Fibroblast of upper back skin (primary cell): ENCODE measurements at regions not wholly inside any gene's neighbourhood (a gene's known extent, or its start where the extent isn't known, plus 50 kb on each side); places are given as distances from the start of the nearest gene placed in this dataset.

Source experiments
- DNase-seq: peaks from one replicate; pipeline ENCODE4 v3.0.0-alpha.2; 2013

DNA sequence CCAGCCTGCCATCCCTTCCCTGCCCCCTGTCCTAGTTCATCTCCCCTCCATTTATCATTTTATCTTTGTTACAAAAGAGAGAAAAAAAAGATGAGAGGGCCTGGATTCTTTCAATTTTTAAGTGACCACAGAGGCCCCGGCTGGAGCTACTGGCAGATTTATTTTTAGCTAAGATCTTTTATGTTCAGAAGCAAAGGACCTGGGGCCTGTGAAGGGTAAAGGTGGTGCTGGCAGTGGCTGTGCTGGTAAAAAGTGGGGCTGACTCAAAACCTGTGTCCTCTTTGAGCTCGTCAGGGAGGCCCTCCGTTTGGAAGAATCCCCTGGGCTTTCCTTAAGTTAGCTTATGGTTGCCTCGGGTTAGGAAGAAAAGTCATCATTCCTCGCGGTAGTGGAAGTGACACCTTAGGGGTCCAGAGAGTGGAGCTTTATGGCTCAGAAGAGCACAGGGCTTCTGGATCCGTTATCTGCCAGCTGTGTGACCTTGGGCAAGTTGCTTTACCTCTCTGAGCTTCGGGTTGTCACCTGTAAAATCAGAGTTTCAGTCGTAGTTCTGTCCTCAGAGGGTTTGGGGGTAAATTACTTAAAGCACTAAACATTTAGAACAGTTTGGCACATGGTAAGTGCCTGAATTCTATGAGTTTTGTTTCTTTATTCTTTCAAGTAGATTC lies 923.8 kb upstream of the EEF2KMT start:
- no peak for DNase-seq

DNA sequence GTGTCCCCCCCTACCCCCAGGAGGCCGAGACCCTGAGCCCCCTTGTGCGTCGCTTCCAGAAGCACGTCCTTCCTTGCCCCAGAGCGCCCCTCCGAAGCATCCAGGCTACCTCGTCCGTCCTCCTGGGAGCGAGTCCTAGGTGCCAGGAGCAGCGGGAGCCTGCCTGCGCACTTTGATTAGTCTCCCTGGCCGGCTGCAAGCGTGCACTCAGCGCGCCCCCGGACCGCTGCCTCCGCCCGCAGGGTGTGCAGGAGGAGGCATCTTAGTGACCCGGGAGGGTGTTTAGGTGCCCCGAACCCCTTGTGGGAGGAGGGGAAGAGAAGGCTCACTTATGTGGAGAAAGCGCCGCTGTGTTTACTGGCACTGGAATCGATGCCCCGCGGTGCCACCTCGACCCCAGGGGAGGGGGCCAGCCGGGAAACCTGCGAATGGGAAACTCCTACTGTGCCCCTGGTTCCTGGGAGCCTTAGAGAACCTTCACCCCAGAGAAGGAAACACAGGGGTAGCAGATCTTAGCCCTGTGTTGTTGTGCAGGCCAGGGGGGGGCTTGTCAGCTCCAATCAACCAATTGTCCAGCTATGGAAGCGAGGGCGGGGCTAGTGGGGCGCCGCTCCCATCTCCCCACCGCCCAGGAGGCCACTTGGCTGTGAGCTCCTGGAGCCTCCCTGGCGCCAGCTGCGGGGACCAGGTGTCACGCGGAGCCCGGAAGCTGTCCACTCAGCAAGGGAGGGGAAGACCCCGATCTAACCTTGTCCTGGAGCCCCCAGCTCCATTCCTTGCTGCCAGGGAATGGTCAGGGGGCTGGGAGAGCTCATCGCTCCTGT lies 922.8 kb upstream of the EEF2KMT start:
- no peak for DNase-seq

DNA sequence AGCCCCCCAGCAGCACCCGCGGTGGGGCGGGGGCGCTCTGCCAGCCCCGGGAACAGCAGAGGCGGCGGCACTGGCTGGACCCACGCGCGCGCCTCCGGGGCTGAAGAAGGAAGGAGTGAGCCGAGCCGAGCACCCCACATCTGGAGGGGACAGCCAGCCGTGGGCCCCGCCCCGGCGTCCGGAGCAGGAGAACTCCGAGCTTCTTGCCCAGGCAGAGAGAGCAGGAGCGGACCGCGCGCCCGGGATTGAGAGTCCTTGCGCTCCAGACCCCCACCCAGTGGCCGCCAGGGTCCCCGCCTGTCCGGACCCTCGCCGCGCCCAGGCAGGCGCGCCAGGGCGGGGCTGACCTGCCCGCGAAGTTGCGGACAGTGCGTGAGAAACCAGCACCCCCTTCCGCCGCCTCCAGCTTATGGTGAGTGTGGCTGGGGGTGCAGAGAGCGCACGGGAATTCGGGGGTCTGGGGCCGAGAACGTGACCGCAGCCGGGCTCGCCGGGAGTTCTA lies 921.9 kb upstream of the EEF2KMT start:
- DNase-seq = no peak

DNA sequence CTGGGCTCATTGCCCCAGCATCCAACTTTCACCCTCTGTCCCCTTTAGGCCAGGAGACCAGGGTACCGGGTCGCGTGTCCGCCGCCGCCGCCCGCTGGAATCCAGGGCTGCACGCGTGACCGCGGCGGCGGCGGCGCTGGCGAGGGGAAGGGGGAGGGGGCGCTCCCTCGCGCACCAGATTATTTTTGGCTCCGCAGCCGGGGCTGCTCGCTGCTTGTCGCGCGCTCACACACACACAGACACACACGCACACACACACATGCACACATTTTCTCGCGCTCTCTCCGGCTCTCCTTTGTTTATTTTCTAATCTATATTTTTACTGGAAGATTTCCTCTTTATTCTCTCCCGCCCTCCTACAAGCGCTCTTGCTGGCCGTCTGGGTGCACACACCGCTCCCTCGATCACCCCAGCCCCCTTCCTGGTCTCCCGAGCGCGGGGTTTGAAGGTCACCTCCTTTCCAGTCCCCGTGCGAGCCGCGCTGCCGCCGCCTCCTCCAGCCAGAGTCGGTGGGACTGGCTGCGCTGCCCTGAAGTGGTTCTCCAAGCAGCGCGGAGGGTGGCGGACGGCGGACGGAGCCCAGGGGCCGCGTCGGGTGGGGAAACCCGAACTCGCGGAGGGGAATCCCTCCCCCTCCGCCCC lies 921.4 kb upstream of the EEF2KMT start:
- no peak for DNase-seq

DNA sequence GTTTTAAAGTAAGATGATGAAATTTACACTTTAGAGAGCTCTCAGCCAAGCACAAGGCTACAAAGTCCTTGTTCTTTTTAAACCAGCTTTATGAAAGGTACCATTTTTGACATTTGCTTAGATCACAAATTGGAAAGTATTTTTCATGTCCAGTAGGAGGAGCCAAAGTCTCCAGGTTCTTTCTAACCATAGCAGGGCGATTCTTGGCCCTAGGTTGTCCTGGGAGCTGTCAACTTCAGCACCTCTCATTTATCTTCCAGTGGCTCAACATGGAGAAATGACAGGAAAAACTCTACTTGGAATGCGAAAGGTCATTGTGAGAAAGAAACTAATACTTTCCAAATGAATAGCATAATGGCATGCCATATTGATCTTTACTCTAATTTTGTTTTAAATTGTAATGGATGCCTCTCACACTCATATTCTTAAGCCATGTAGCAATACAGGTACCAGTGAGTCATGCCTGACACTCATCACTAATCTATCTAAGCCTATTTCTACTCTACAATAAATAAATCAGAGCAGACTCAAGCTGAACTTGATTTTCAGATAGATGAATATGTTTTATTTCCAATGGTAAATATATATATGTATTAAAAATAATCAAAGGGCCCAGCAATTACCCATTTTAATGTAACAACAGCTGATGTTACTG lies 919.1 kb upstream of the EEF2KMT start:
- peak; percentile 2 for DNase-seq

DNA sequence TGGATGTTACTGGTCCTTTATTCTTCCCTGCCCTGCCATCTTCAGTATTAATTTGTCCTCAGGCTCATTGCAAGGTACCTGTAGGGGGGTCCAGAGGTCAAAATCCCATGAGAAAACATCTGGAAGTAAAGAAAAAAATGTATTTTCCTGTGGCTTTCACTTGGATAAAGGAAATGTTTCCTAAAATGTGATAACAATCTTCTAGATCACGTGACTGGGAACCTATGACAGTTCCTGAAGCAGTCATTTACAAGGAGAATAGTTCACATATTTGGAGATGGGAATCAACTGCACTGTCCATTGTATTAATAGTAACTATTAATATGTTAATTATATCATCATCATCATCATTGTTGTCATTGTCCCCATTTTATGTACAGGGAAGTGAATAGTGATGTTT lies 915.1 kb upstream of the EEF2KMT start:
- DNase-seq = no peak

DNA sequence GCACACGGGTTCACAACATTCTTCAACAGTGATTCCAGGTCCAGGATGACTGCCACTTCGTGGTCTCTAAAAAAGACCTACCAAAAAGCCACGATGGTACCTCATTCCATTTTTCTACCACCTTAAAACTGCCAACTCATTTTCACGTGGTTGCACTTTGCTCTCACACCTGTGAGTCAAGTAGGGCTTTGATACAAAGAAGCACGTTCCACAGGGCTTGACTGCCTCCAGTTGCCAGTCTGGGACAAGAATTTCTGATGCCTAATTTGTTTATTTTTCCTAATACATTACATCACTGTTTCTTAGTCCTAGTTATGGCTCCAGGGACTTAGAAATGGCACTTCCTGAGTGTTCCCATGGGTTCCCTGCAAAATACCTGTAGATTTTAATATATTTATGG lies 911.6 kb upstream of the EEF2KMT start:
- no peak for DNase-seq

DNA sequence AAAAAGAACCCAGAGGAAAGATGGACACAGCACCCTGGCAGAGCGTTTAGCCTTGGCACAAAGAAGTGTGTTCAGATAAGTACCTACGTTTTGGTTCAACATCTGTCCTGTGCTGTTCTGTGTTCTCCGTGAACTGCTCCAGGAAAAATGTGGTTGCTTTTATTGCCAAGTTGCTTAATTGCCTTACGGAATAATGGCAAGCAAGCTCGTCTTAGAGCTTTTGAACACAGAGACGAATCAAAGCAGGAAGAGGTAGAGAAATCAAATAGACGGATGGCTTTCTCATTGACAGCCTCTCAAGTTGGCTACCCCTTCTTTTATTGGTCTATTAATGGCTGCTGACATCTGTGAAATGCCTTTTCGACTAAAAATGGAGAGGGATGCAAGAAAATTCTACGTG lies 911.1 kb upstream of the EEF2KMT start:
- DNase-seq = no peak

DNA sequence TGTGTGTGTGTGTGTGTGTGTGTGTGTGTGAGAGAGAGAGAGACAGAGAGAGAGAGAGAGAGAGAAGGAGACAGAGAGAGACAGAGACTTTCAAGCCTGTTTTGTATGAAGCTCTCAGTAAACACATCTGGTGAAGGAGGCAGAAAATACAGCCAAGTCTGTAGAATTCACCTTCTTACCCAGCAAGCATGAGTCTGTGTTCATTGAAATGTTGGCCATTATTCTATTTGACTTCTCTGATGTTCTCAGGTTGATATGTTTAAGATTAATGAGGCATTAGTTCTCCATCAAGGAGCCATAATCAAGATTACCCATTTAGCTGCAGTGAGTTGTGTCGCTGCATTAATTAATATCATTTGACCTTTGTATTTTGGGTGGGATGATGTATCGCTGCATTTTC lies 895.8 kb upstream of the EEF2KMT start:
- no peak for DNase-seq

DNA sequence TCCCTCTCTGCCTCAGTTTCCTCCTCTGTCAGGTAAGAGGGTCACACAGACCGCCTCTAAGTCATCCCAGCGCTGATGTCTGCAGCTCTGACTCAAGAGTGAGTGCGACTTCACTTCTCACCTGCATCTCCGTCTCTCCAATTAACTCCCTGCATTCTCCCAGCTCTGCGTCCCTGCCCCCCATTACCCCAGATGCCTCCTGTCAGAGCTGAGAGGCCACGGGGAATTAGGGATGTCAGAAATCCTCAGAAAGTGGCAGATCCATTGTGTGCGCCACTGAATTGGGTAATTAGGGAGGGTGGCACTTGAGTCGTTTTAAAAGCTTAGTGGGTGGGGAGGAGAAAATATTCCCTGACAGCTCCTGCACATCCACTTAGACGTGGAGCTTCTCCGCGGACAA lies 885.4 kb upstream of the EEF2KMT start:
- no peak for DNase-seq

DNA sequence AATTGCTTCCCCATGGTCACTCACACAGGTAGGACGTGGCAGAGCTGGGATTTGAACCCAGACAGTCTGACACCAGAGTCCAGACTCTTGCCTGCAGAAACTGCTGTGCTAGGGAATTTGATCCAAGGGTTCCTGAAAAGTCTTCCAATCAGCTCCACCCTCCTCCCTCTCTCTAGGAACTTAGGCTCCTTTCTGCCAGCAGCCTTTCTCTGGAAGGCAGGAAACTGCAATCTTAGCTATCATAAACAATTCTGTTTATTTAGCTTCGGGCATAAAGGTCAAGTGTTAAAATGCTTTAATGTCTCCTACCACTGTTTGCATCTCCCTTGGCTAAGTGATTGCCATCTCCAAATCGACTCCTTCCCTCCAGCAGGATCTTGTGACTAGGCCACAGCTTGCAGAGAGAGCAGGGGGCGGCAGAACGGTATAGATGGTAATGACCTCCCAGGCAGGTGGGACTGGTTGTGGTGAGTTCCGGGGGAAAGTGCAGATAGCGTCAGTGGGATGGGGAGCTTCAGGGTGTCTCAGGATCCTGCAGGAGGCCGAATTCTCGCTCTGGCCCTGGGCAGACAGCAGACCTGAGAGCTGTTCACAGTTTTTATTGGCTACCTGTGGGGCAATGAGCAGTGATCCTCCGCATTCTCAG lies 882.4 kb upstream of the EEF2KMT start:
- DNase-seq = no peak

DNA sequence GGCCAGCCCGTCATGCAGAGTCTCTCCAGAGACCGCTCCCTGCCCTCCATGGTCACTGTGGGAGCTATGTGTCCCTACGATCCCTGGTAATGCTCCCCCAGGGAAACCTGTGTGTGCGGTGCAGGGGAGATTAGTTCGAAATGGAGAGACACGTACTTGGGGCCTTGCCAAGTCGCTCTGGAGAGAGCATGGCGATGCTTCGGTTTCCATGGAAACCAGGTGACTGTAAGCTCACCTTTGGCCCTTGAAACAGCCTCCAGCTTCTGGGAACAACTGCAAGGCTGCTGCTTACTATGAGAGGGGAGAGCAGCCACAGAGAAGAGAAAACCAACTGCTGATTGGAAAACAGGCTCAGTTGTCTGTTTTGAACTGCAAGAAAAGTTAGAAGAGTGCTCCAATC lies 879.7 kb upstream of the EEF2KMT start:
- DNase-seq = no peak

DNA sequence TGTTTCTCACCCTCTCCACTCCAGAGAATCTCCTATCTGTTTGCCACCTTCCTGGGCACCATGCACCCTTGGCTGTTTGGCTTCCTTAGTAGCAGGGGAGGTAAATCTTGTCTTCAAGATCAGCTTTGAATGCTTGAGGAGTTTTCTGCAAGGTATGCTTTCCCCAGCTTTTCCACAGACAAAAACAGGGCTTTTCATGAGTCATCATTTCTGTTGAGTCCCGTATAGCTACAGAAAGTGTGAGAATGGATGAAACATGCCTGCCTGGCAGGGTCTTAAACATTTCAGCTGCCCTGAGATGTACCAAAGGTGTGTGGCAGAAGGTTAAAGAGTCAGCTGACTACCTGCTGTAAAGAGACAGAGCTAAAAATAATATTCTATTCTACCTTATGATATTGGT lies 875.2 kb upstream of the EEF2KMT start:
- no peak for DNase-seq

DNA sequence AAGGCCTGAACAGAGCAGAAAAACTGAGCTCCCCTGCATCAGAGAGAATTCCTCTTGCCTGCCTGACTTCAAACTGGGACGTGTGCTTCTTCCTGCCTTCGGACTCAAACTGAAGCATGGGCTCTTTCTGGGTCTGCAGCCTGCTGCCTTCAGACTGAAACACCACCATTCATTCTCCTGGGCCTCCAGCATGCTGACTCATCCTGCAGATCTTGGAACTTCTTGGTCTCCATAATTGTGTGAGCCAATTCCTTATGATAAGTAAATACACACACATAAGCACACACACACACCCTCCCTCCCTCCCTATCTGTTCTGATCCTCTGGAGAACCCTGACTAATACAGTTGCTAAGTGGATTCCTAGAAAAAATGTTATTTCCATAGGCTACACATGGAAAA lies 874.3 kb upstream of the EEF2KMT start:
- DNase-seq = no peak

DNA sequence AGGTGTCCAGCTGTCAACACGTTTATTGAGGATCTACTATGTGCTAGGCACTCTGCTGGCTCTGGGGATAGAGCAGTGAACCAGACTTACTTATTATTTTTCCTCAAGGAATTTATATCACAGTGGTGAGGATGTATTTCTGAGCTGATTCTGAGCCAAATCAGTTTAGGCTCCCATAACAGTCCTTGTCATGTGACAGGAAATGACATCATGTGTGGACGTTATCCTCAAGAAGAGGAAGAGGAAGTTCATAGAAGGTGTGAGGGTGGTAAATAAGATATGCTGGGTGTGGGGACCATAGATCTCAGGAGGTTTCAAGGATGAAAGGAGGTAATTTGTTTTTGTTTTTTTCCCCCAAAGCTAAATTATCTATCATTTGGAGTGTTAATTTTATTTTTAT lies 873.5 kb upstream of the EEF2KMT start:
- DNase-seq = no peak

DNA sequence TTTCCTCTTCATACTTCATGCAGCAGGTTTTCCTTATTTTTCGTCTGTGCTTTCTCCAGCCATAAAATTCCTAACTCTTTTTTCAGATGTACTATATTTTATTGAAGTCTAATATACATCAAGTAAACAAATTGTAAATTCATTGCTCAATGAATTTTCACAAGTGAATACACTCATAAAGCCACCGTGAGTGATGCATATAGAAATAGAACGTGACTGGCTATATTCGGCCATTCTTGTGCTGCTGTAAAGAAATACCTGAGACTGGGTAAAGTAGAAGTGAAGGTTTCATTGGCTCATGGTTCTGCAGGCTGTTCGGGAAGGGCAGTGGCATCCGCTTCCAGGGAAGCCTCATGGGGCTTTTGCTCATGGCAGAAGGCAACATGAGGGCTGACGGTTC lies 868.4 kb upstream of the EEF2KMT start:
- no peak for DNase-seq

DNA sequence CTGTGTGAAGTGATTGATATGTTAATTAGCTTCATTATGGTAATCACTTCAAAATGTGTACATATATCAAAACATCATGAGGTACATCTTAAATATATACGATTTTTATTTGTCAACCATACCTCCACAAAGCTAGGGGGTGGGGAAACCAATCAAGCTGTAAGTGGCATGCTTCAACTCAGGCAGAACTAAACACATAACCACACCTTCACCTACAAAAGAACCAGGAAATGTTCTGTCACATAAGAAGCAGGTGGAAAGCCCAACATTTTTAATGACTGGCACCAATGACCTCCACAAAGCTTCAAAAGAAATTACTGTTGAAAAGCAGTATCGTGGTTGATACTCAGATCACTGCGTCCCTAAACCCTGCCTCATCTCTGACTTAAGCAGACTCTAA lies 867.7 kb upstream of the EEF2KMT start:
- DNase-seq = no peak

DNA sequence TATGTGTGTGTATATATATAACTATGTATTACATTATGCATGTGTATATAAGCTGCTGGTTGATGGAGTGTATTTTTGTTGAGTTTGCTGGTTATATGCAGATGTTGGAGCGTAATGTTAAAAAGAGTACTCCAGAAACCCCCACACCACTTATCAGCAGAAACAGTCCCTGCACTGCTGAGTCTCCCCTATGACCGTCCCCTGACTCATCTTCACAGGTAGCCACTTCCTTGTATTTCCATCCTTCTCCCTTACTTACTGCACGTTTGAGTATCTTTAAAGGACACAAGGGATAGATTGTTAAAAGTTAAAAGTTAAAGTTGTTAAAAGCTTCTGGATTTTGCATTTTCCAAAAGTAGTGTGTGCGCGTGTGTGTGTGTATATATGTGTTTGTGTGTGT lies 853.9 kb upstream of the EEF2KMT start:
- no peak for DNase-seq

DNA sequence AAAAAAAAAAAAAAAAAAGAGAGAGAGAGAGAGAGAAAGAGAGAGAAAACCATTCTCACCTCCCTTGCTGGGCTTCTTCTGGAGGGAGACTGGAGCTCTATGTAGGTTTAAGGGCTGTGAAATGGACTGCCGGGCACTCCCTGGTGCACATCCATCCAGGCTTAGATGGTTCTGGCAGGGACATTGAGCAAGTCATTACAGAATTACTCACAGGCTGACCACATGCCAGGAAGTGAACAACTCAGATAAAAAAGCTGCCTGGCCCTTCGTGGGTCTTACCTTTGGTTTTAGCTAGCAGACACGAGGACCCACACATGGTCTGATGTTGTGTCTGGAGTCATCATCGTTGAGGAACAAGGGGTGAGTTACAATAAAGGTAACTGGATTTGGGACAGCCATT lies 847.4 kb upstream of the EEF2KMT start:
- DNase-seq = no peak

DNA sequence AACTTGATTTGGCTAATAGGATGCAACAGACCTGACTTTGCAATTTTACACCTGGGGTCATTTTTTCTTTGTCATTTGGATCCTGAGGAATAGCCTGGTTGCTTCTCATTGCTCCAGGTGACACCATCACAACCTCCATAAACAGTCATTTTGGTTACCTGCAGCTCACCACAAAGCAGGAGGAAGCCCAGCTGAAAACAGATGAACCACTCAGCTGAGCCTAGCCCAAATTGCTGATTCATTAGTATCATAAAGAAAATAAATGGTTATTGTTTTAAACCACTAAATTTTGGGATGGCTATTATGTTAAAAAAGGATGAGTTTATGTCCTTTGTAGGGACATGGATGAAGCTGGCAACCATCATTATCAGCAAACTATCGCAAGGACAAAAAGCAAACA lies 841.0 kb upstream of the EEF2KMT start:
- DNase-seq = no peak

DNA sequence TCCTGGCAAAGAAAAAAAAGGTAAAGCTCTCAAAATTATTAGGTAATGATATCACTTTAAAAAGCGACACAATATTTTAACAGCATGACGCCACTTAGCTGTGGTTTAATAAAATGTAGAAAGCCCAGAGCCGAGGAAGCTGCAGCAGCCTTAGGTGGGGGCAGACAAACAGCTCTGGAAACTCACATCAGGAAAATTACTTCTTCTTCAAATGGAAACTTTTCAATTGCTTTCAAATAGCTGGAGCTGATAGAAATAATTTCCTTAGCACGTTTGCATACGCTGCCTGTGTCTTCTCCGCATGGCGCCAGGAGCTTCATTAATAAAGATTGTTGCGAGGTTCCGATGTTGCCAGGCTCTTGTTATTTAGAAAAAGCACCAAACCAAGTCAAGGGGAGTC lies 835.3 kb upstream of the EEF2KMT start:
- no peak for DNase-seq

DNA sequence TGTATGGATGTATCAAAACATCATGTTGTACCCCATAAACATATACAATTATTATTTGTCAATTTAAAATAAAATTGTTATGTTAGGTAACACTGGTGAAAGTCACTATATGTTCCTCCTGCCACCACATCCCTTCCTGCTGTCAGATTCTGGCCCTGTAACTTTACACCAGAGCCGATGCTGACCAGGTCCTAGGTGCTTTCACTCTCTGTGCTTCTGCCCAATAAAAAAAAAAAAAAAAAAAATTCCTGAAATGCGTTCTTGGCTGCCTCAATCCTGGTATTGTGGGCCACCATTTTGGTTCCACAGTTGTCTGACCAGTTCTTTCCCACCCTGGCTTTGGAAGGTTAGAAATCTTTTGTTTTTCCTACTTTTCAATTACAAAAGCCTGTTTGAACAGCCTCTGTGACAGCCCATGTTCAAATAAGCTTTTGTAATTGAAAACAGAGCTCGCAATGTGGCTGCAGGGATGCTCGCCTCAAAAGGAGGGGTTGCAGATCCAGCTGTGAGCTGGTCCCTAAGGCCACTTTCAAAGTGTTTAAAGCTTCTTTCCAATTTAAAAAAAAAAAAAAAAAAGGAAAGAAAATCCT lies 831.0 kb upstream of the EEF2KMT start:
- no peak for DNase-seq

DNA sequence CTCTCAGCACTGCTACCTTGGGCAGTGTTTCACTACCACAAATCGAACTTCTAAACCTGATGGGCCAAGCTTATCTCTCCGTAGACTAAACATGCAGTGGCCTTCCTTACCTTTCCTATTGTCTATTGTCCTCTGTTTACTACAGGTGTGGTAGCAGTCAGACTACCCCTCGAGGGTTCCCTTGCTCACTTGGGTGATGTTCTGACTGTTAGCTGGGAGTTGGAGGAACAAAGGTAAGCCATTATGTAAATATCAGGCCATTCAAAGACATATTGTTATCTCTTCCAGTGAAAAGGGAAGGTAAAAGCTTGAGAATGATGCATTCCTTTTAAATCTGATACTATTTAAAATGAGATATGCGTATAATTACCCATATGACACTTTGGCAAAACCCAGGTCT lies 828.3 kb upstream of the EEF2KMT start:
- no peak for DNase-seq
